Progenitor cell of endocrine pancreas (in vitro differentiated cells): ENCODE measurements at regions not wholly inside any gene's neighbourhood (a gene's known extent, or its start where the extent isn't known, plus 50 kb on each side); places are given as distances from the start of the nearest gene placed in this dataset.

Source experiments
- DNase-seq: peaks from one replicate; pipeline ENCODE4 v3.0.0; 2021; ENCODE audit warnings: low spot score; ENCODE audit not compliant: unreplicated experiment
- H3K27ac Mint-ChIP-seq: 2 replicates; pipeline ENCODE4 v1.8.0; 2021; ENCODE audit warnings: mild to moderate bottlenecking, moderate library complexity, mixed read lengths
- H3K27me3 Mint-ChIP-seq: 2 replicates; pipeline ENCODE4 v1.8.0; 2021; ENCODE audit warnings: mixed read lengths
- H3K36me3 Mint-ChIP-seq: 2 replicates; pipeline ENCODE4 v1.8.0; 2022; ENCODE audit warnings: mixed read lengths; ENCODE audit not compliant: insufficient read depth
- H3K4me1 Mint-ChIP-seq: 2 replicates; pipeline ENCODE4 v1.8.0; 2021; ENCODE audit warnings: low read depth, mixed read lengths
- H3K4me3 Mint-ChIP-seq: 2 replicates; pipeline ENCODE4 v1.8.0; 2021; ENCODE audit warnings: low read depth, mild to moderate bottlenecking, moderate library complexity, mixed read lengths
- H3K9me3 Mint-ChIP-seq: 2 replicates; pipeline ENCODE4 v1.8.0; 2021; ENCODE audit warnings: low read depth, mixed read lengths
- TF ChIP-seq, protein P1 (sequence below): fragments of 200-600 bp; sonication (generic); IDR thresholded peaks from one replicate; pipeline ENCODE4 v1.5.0; 2021; ENCODE audit warnings: antibody characterized with exemption, mild to moderate bottlenecking; ENCODE audit not compliant: unreplicated experiment

GRCh38 chrX:144648788-144649187 is 598.5 kb upstream of the SPANXN1 start:
- H3K27ac Mint-ChIP-seq: no peak overlapping the region
- H3K4me1 Mint-ChIP-seq: no peaks in the 10 kb centered on the region
- TF ChIP-seq, protein P1, sequence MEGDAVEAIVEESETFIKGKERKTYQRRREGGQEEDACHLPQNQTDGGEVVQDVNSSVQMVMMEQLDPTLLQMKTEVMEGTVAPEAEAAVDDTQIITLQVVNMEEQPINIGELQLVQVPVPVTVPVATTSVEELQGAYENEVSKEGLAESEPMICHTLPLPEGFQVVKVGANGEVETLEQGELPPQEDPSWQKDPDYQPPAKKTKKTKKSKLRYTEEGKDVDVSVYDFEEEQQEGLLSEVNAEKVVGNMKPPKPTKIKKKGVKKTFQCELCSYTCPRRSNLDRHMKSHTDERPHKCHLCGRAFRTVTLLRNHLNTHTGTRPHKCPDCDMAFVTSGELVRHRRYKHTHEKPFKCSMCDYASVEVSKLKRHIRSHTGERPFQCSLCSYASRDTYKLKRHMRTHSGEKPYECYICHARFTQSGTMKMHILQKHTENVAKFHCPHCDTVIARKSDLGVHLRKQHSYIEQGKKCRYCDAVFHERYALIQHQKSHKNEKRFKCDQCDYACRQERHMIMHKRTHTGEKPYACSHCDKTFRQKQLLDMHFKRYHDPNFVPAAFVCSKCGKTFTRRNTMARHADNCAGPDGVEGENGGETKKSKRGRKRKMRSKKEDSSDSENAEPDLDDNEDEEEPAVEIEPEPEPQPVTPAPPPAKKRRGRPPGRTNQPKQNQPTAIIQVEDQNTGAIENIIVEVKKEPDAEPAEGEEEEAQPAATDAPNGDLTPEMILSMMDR: no peak
- H3K36me3 Mint-ChIP-seq: peaks cover 2% of the 10 kb centered on the region
- no peak for DNase-seq
- no peaks in the 10 kb centered on the region for H3K27me3 Mint-ChIP-seq
- no peak overlapping the region for H3K4me3 Mint-ChIP-seq
- H3K9me3 Mint-ChIP-seq: peaks cover 39% of the 10 kb centered on the region

DNA sequence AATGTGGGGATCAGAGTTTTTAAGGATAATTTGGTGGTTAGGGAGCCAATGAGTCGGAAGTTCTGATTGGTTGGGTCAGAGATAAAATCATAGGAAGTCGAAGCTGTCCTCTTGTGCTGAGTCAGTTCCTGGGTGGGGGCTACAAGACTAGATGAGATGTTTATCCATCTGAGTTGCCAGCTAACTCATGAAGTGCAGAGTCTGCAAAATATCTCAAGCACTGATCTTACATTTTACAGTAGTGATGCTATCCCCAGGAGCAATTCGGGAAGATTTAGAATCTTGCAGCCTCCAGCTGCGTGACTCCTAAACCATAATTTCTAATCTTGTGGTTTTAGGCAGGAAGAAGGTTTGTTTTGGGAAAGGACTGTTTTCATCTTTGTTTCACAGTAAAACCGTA is 565.8 kb upstream of the SPANXN1 start:
- TF ChIP-seq, protein P1: no peak
- Mint-ChIP-seq H3K4me1 (no peaks in the 10 kb centered on the region), H3K9me3 (peaks cover 18% of the 10 kb centered on the region), H3K27ac (no peak overlapping the region), H3K4me3 (no peak overlapping the region), H3K27me3 (no peaks in the 10 kb centered on the region), H3K36me3 (no peaks in the 10 kb centered on the region)
- no peak for DNase-seq

GRCh38 chrX:144683247-144683646 is 564.1 kb upstream of the SPANXN1 start:
- no peak for DNase-seq
- peaks cover 17% of the 10 kb centered on the region for H3K9me3 Mint-ChIP-seq
- H3K4me1 Mint-ChIP-seq: no peaks in the 10 kb centered on the region
- H3K4me3 Mint-ChIP-seq: no peak overlapping the region
- H3K27ac Mint-ChIP-seq: no peak overlapping the region
- H3K27me3 Mint-ChIP-seq: no peaks in the 10 kb centered on the region
- TF ChIP-seq, protein P1: no peak
- H3K36me3 Mint-ChIP-seq: no peaks in the 10 kb centered on the region

- Mint-ChIP-seq H3K4me1 (no peaks in the 10 kb centered on the region), H3K4me3 (no peak overlapping the region), H3K9me3 (peaks cover 20% of the 10 kb centered on the region), H3K27me3 (no peaks in the 10 kb centered on the region), H3K36me3 (no peaks in the 10 kb centered on the region), H3K27ac (no peak overlapping the region)
- TF ChIP-seq, protein P1: no peak
- no peak for DNase-seq
These were observed 537.5 kb upstream of the SPANXN1 start for GRCh38 chrX:144709841-144710240.

- Mint-ChIP-seq H3K9me3 (peaks cover 30% of the 10 kb centered on the region), H3K4me3 (no peak overlapping the region), H3K4me1 (no peaks in the 10 kb centered on the region), H3K27me3 (no peaks in the 10 kb centered on the region), H3K36me3 (no peaks in the 10 kb centered on the region), H3K27ac (no peak overlapping the region)
- no peak for DNase-seq
- TF ChIP-seq, protein P1: no peak
These were observed 532.0 kb upstream of the SPANXN1 start for GRCh38 chrX:144715337-144715736.
